Activated CD4-positive, alpha-beta T cell treated with anti-CD3 and anti-CD28 coated beads, Interleukin-2, amount 10 ng/mL, durations not matched to agents 7 days and 5 days (primary cell): ENCODE measurements at regions not wholly inside any gene's neighbourhood (a gene's known extent, or its start where the extent isn't known, plus 50 kb on each side); places are given as distances from the start of the nearest gene placed in this dataset.
"Not testable (repeated sequence)": the region's sequence is repeated elsewhere in the genome, so short reads cannot be mapped to it uniquely, and the experiment has no call there.

Source experiments
- CTCF ChIA-PET: fragments of 350-600 bp; sonication (Branson Sonifier 250); formaldehyde crosslinking; loops from one replicate; lab custom pipeline; 2021; ENCODE audit warnings: antibody characterized with exemption; lab: Charles Lee
- POLR2A ChIA-PET: fragments of 350-600 bp; sonication (Branson Sonifier 250); formaldehyde crosslinking; loops from one replicate; lab custom pipeline; 2021; ENCODE audit warnings: antibody characterized with exemption; lab: Charles Lee
- DNase-seq: peaks from one replicate; pipeline ENCODE4 v3.0.0-alpha.2; 2020
- H3K27ac Mint-ChIP-seq: one replicate; pipeline ENCODE4 v1.8.0; 2021; ENCODE audit warnings: mild to moderate bottlenecking, moderate library complexity, mixed read lengths
- H3K27me3 Mint-ChIP-seq: one replicate; pipeline ENCODE4 v1.8.0; 2021; ENCODE audit warnings: mixed read lengths
- H3K36me3 Mint-ChIP-seq: one replicate; pipeline ENCODE4 v1.8.0; 2021; ENCODE audit warnings: low read depth, mixed read lengths
- H3K4me1 Mint-ChIP-seq: one replicate; pipeline ENCODE4 v1.8.0; 2021; ENCODE audit warnings: mixed read lengths
- H3K4me3 Mint-ChIP-seq: one replicate; pipeline ENCODE4 v1.8.0; 2021; ENCODE audit warnings: mild to moderate bottlenecking, moderate library complexity, mixed read lengths
- H3K9me3 Mint-ChIP-seq: one replicate; pipeline ENCODE4 v1.8.0; 2021; ENCODE audit warnings: mixed read lengths

DNA sequence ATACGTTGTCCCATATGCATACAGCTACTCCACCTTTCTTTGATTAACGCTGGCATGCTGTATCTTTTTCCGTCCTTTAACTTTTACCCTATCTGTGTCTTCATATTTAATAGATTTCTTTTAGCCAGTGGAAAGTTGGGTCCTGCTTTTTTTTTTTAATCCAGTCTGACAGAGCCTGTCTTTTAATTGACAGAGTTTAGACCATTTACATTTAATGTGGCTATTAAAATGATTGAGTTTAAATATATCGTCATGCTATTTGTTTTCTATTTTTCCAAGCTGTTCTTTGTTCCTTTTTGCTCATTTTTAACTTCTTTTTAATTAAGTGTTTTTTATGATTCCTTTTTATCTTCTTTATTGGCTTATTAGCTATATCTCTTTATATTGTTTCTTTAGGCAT is 217.6 kb upstream of the NEBL start:
- Mint-ChIP-seq H3K27ac (no peak overlapping the region), H3K36me3 (no peaks in the 10 kb centered on the region), H3K4me1 (no peaks in the 10 kb centered on the region), H3K27me3 (no peaks in the 10 kb centered on the region), H3K9me3 (no peaks in the 10 kb centered on the region), H3K4me3 (no peak overlapping the region)
- DNase-seq: no peak
- POLR2A ChIA-PET: no interaction called here
- CTCF ChIA-PET: no interaction called here

DNA sequence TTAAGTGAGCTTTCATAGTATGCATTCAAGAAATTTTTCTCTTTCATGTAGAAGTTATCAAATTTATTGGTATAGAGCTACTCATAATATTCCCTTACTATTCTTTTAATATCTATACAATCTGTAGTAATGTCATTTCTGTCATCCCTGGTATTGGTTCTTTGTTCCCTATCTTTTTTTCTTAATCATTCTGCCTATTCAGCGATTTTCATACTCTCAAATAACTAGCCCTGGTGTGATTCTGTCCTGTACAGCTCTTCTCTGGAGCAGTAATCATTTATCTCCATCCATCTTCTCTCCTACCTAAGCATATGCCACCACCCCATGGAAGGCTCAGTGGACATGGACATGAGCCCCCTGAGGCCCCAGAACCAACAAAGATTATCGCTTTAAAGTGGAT is 213.2 kb upstream of the NEBL start:
- no peak for DNase-seq
- Mint-ChIP-seq H3K36me3 (no peaks in the 10 kb centered on the region), H3K4me1 (no peaks in the 10 kb centered on the region), H3K27ac (no peak overlapping the region), H3K4me3 (no peak overlapping the region), H3K27me3 (no peaks in the 10 kb centered on the region), H3K9me3 (no peaks in the 10 kb centered on the region)
- ChIA-PET POLR2A (no interaction called here), CTCF (no interaction called here)

DNA sequence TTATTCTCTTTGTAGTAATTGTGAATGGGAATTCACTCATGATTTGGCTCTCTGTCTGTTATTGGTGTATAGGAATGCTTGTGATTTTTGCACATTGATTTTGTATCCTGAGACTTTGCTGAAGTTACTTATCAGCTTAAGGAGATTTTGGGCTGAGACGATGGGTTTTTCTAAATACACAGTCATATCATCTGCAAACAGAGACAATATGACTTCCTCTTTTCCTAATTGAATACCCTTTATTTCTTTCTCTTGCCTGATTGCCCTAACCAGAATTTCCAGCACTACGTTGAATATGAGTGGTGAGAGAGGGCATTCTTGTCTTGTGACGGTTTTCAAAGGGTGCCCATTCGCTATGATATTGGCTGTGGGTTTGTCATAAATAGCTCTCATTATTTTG is 209.8 kb upstream of the NEBL start:
- DNase-seq, H3K9me3 Mint-ChIP-seq, H3K27ac Mint-ChIP-seq, POLR2A ChIA-PET, H3K27me3 Mint-ChIP-seq, H3K4me3 Mint-ChIP-seq, H3K4me1 Mint-ChIP-seq, H3K36me3 Mint-ChIP-seq: not testable (repeated sequence)
- CTCF ChIA-PET: interaction anchor here (0.6 kb wide), 1 partner anchor 10 kb away, joined by 3 read pairs; no protein-coding TSS in a partner anchor

DNA sequence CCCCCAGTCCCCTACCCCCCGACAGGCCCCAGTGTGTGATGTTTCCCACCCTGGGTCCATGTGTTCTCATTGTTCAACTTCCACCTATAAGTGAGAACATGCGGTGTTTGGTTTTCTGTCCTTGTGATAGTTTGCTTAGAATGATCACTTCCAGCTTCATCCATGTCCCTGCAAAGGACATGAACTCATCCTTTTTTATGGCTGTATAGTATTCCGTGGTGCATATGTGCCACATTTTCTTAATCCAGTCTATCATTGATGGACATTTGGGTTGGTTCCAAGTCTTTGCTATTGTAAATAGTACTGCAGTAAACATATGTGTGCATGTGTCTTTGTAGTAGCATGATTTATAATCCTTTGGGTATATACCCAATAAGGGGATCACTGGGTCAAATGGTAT is 208.2 kb upstream of the NEBL start:
- H3K4me1 Mint-ChIP-seq, POLR2A ChIA-PET, H3K4me3 Mint-ChIP-seq, DNase-seq, H3K9me3 Mint-ChIP-seq, H3K36me3 Mint-ChIP-seq, H3K27me3 Mint-ChIP-seq, CTCF ChIA-PET, H3K27ac Mint-ChIP-seq: not testable (repeated sequence)

DNA sequence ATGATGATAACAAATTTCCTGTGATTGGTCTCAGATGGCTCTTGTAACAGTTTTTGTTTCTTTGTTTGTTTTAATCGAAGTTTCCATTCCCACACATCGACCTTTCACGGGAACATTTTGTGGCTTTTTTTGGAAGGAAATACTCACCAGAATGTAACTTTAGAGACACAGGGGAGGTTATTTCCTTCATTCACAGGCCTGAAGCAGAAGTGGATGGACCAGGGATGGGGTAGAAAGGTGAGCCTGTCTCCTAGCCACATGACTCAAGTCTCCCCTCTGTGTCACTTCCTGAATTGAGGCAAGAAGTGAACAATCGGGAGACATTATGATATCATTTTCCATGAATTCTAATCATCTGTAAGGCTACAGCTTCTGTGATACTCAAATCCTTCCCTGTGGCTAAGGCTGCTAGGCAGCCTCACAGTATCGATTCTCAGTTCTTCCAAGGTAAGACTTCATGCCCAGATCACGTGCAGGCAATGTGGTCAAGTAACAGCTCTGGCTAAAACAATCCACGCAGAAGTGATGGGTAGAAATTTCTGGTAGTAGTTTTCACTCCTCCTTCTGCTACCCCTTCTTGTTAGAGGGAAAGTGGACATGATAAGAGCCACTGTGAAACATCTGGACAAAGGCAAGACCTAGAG is 203.9 kb upstream of the NEBL start:
- POLR2A ChIA-PET: no interaction called here
- no peak overlapping the region for H3K4me3 Mint-ChIP-seq
- DNase-seq: no peak

DNA sequence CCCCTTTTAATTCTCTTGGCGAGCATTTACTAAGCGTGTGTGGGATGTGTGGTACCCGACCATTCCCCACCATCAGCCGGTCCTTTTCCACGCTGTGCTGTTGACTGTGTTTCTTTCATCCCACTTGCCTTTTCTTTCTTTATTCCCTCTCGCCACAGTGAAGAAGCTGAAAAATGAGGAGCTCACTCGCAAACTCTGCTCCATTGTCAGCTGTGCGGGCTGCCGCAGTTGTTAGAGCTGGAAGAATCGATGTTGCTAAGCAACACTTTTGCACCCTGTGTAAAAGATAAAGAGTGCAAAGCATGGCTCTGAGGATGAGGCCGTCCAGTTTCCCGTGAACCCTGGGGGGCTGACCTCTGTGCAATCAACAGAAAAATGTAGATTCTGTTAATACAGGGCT is 203.1 kb upstream of the NEBL start:
- peaks cover 2% of the 10 kb centered on the region for H3K4me1 Mint-ChIP-seq

More for the DNA sequence above, 203.9 kb upstream of the NEBL start:
- no peaks in the 10 kb centered on the region for H3K9me3 Mint-ChIP-seq
- H3K36me3 Mint-ChIP-seq: no peaks in the 10 kb centered on the region
- no peak overlapping the region for H3K27ac Mint-ChIP-seq
- CTCF ChIA-PET: no interaction called here
- peaks cover 2% of the 10 kb centered on the region for H3K4me1 Mint-ChIP-seq
- H3K27me3 Mint-ChIP-seq: no peaks in the 10 kb centered on the region

DNA sequence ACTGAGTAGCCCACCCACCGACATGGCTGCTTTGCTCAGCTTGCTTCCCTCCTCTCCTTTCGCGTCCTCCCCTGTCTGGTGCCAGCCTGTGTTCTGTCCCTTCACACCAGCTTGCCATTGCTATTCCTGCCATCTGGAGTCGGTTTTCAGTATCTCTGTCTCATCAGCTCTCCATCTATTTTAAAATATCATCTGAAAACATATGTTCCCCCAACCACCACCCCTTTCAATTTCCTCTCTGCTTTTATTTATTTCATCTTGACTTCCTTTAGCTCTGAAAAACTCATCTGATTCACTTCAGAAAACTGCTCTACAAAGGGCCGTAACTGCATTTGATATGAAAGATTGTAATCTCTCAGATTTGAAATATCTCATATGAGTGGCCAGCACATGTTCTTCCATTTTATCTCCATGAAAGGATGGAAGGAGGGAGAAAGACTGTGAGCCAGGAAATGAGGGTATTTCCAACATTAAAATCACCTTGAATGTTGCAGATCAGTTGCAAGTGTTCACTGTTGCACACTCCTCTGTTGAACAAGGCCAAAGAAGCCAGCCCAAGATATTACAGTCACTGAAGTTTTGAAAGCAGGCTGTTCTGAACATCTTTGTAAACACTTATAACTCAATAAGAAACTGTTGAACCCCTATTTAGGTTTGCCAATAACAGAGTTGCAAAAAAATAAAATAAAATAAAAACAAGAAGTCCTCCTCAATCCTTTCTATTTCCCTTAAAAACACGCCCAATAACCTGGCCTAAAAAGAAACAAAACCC is 202.4 kb upstream of the NEBL start:
- peaks cover 2% of the 10 kb centered on the region for H3K4me1 Mint-ChIP-seq
- no peak for DNase-seq
- H3K9me3 Mint-ChIP-seq: no peaks in the 10 kb centered on the region
- CTCF ChIA-PET: no interaction called here
- H3K27ac Mint-ChIP-seq: no peak overlapping the region
- no peak overlapping the region for H3K4me3 Mint-ChIP-seq
- POLR2A ChIA-PET: no interaction called here
- H3K27me3 Mint-ChIP-seq: no peaks in the 10 kb centered on the region
- H3K36me3 Mint-ChIP-seq: no peaks in the 10 kb centered on the region

More for the DNA sequence above, 203.1 kb upstream of the NEBL start:
- DNase-seq: no peak
- Mint-ChIP-seq H3K27me3 (no peaks in the 10 kb centered on the region), H3K4me3 (no peak overlapping the region), H3K36me3 (no peaks in the 10 kb centered on the region), H3K9me3 (no peaks in the 10 kb centered on the region), H3K27ac (no peak overlapping the region)
- POLR2A ChIA-PET: no interaction called here
- CTCF ChIA-PET: no interaction called here

DNA sequence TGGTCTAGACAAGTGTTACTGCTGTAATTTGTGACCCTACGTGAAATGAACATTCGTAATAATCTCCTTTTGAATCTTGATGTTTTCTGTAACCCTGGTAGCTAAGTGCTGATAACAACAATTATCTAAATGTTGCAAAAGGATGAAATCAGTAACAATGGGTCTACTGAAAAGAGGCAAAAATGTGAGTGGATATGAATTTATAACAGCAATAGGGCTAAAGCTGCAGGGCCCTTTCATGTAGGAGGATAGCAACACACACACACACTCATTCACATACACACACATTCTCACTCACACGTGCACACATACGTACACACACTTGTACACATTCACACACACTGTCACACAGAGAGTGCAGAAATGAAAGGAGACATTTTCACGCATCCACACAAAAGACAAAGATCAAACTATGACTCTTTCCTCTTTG is 200.8 kb upstream of the NEBL start:
- DNase-seq: no peak
- H3K9me3 Mint-ChIP-seq: no peaks in the 10 kb centered on the region
- H3K4me1 Mint-ChIP-seq: peaks cover 2% of the 10 kb centered on the region
- POLR2A ChIA-PET: no interaction called here
- H3K27me3 Mint-ChIP-seq: no peaks in the 10 kb centered on the region
- H3K36me3 Mint-ChIP-seq: no peaks in the 10 kb centered on the region
- CTCF ChIA-PET: no interaction called here
- no peak overlapping the region for H3K27ac Mint-ChIP-seq
- H3K4me3 Mint-ChIP-seq: no peak overlapping the region

DNA sequence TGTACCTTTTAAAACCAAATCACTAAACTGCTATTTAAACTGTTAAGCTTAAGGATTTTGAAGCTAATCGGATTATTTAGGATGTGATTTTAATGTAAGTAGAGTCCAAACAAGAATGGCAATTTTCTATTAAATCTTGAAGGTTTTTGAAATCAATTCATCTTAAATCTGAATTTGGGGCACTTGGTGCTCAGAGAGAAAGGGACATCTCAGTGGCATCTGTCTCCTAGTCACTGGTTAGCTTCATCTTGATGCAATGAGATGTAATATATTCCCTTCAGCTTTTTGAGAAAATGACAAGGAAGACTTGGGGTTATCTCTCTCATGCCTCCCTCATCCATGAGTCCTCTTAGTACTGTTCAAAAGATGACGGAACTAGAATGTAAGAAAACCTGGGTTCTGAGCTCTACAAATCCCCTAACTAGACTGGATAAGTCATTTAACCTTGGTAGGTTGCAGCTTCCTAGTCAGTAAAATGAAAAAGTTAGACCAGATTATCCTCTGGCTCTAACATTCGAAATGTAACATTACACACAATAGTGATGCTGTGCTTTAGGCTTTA is 198.5 kb upstream of the NEBL start:
- DNase-seq: no peak
- Mint-ChIP-seq H3K9me3 (no peaks in the 10 kb centered on the region), H3K27me3 (no peaks in the 10 kb centered on the region), H3K36me3 (no peaks in the 10 kb centered on the region), H3K4me1 (peaks cover 2% of the 10 kb centered on the region), H3K27ac (no peak overlapping the region), H3K4me3 (no peak overlapping the region)
- CTCF ChIA-PET: no interaction called here
- POLR2A ChIA-PET: no interaction called here

DNA sequence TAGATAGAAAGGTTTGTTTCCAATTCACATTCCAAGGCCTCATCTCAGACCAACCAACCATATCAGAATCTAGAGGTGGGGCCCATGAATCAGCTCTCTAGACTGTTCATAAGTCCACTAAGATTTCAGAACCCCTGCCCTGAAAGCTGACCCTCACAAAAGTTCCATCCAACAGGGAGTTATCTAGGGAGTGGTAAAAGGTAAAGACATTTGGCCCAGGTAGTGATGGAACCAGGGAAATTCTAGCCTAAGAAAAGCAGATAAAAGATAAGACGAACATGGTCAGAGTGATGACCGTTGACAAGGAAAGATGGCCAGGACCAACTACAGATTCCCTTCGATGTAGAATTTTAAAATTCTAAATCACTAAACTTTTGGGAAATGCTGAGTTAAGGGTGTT is 198.0 kb upstream of the NEBL start:
- Mint-ChIP-seq H3K36me3 (no peaks in the 10 kb centered on the region), H3K4me3 (no peak overlapping the region), H3K27me3 (no peaks in the 10 kb centered on the region), H3K9me3 (no peaks in the 10 kb centered on the region), H3K27ac (no peak overlapping the region), H3K4me1 (peaks cover 2% of the 10 kb centered on the region)
- DNase-seq: no peak
- ChIA-PET CTCF (no interaction called here), POLR2A (no interaction called here)

DNA sequence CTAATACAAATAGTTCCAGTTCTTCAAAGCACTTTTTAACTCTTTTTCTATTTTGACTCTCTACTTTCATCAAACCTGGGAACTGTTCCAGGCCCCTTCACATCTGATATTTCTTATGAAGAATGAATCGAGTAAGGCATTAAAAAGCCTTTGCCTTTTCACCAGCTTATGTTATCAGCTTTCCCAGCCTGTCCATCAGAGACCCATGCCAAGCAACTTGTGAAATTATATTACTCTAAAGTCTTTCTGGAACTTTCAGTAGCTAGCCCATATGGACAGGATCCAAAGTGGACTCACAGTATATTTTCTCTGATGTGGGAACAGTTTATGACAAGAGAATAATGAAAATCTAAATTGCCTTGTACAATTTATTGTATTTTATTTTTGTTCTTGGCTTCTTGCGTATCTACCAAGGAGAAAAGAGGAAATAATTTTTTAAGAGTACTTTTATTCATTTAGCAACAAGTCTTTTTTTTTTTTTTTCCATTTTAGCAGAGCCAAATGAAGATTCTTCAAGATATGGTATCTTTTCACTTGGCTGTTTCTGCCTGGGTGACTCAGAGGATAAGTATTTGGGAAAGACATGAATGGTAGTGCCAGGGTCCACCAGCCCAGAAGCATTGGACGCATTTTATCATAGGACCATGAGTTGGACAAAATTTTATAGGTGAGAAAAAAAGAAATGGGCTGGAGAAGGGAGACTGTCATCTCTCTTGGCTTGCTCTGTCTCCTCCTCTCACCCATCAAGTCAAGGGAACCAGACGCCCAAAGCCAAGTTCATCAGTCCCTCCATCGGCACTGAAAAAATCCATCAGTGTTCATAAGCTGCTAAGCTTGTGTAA is 195.8 kb upstream of the NEBL start:
- Mint-ChIP-seq H3K4me1 (no peaks in the 10 kb centered on the region), H3K36me3 (no peaks in the 10 kb centered on the region), H3K9me3 (no peaks in the 10 kb centered on the region), H3K4me3 (no peak overlapping the region), H3K27ac (no peak overlapping the region), H3K27me3 (no peaks in the 10 kb centered on the region)
- DNase-seq: no peak
- ChIA-PET CTCF (interaction anchor here (0.5 kb wide), 1 partner anchor 117 kb away, joined by 3 read pairs; no protein-coding TSS in a partner anchor), POLR2A (no interaction called here)

DNA sequence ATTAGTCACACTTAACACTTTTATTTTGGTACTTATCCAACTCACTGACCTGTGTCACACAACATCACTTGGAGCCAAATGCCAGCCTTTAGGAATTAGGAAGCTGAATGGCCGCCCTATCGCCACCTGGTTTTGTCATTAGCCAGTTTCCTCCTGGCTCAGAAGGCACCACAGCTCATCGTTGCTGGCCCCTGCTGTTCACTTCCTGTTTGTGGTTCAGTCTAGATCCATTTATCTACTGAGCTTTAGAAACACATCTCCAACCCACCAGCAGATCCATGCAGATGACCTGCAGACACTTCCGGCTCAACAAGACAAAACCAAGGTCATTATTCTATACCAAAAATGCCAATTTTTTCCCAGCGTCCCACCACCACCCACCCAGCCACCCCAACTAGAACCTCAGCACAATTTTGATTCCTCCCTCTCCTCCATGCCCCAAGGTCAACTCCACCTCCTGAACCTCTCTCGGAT is 193.5 kb upstream of the NEBL start:
- H3K36me3 Mint-ChIP-seq: no peaks in the 10 kb centered on the region
- DNase-seq: no peak
- ChIA-PET CTCF (no interaction called here), POLR2A (no interaction called here)
- H3K4me1 Mint-ChIP-seq: no peaks in the 10 kb centered on the region
- no peaks in the 10 kb centered on the region for H3K9me3 Mint-ChIP-seq
- no peaks in the 10 kb centered on the region for H3K27me3 Mint-ChIP-seq
- no peak overlapping the region for H3K27ac Mint-ChIP-seq
- no peak overlapping the region for H3K4me3 Mint-ChIP-seq

DNA sequence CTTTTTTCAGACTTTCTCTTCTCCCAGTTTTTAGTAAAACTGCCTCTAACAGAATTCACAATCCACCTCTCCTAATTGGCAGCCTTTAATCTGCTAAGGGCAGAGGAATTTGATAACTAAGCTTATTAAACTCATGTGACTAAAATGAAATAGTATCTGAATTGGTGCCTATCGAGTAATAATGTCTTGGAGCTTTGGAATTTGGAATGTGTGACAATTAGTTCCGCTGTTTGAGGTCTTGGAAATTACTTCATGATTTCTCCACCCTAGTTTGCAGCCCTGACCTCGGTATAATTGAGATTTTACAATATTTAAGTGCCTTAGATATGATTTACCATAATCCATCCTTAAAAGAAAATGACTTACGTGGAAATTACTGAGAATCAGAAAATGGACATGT is 190.4 kb upstream of the NEBL start:
- DNase-seq: no peak
- Mint-ChIP-seq H3K4me1 (no peaks in the 10 kb centered on the region), H3K4me3 (no peak overlapping the region), H3K9me3 (no peaks in the 10 kb centered on the region), H3K27ac (no peak overlapping the region), H3K27me3 (no peaks in the 10 kb centered on the region), H3K36me3 (no peaks in the 10 kb centered on the region)
- ChIA-PET POLR2A (no interaction called here), CTCF (no interaction called here)
